GM12878 (cell line): ENCODE measurements at regions not wholly inside any gene's neighbourhood (a gene's known extent, or its start where the extent isn't known, plus 50 kb on each side); places are given as distances from the start of the nearest gene placed in this dataset.

Source experiments
- ATAC-seq: fragments of 200-7000 bp; cut with Tn5 transposase; 3 replicates; pipeline ENCODE4 v1.9.1; 2020; ENCODE audit warnings: mild to moderate bottlenecking, moderate library complexity
- BruUV-seq: library from RNA; stranded (reverse); fragments of 400-500 nt; replicated peaks from 2 replicates; lab custom pipeline; 2021; lab: Mats Ljungman, UMichigan
- CTCF ChIA-PET: fragments of 300-600 bp; sonication (Branson Sonifier 250); formaldehyde crosslinking; extraction: SDS; loops from one replicate; lab custom pipeline; 2021; ENCODE audit warnings: inconsistent platforms; lab: Yijun Ruan, JAX
- POLR2A ChIA-PET: fragments of 350-600 bp; formaldehyde crosslinking; extraction: SDS; loops from one replicate; lab custom pipeline; 2021; ENCODE audit warnings: inconsistent platforms; lab: Charles Lee
- RAD21 ChIA-PET: fragments of 300-600 bp; sonication (Branson Sonifier 250); formaldehyde crosslinking; loops from one replicate; lab custom pipeline; 2023; ENCODE audit warnings: antibody characterized with exemption; ENCODE audit not compliant: unreplicated experiment; lab: Charles Lee
- SMC1A ChIA-PET: fragments of 300-600 bp; sonication (Branson Sonifier 250); formaldehyde crosslinking; loops from one replicate; lab custom pipeline; 2023; ENCODE audit not compliant: unreplicated experiment, uncharacterized antibody; lab: Charles Lee
- DNase-seq: peaks from one replicate; pipeline ENCODE4 v3.0.0-alpha.2; 2011; ENCODE audit warnings: low read depth, low spot score
- FAIRE-seq: peaks from 3 replicates; lab custom pipeline; 2011; peaks lifted over from hg19 to GRCh38; lab: Jason Lieb, UNC
- H2AFZ ChIP-seq: 2 replicates; pipeline ENCODE4 v1.6.0; 2011; ENCODE audit warnings: low read depth, low read length, control low read depth; ENCODE audit not compliant: control insufficient read depth
- H3K27ac ChIP-seq: 2 replicates; pipeline ENCODE4 v1.5.1; 2011; ENCODE audit warnings: control low read depth; ENCODE audit not compliant: control insufficient read depth, insufficient read depth
- H3K27me3 ChIP-seq, 2 experiments: replicated peaks in 1 of 2; 2 replicates each; pipeline versions ENCODE4 v1.6.0 to v1.6.1; 2011; ENCODE audit warnings: low read length in 1 of 2; ENCODE audit not compliant: control insufficient read depth in 2 of 2, insufficient read depth in 2 of 2
- H3K36me3 ChIP-seq, 2 experiments: 2 replicates each; pipeline ENCODE4 v1.5.1; 2011; ENCODE audit warnings: low read length in 1 of 2; ENCODE audit not compliant: control insufficient read depth in 2 of 2, insufficient read depth in 2 of 2
- H3K4me1 ChIP-seq: 2 replicates; pipeline ENCODE4 v1.6.1; 2011; ENCODE audit warnings: mild to moderate bottlenecking, low read length, moderate library complexity, mixed read lengths; ENCODE audit not compliant: control insufficient read depth, insufficient read depth
- H3K4me2 ChIP-seq: 2 replicates; pipeline ENCODE4 v1.6.0; 2011; ENCODE audit warnings: control low read depth; ENCODE audit not compliant: control insufficient read depth, insufficient read depth
- H3K4me3 ChIP-seq: fragments of 200-600 bp; sonication (generic); 2 replicates; pipeline ENCODE4 v1.5.1; 2016
- H3K79me2 ChIP-seq: 2 replicates; pipeline ENCODE4 v1.6.0; 2011; ENCODE audit warnings: low read length; ENCODE audit not compliant: control insufficient read depth, insufficient read depth
- H3K9ac ChIP-seq: 2 replicates; pipeline ENCODE4 v1.8.0; 2011; ENCODE audit warnings: low read length, control low read depth, mixed read lengths; ENCODE audit not compliant: control insufficient read depth, insufficient read depth
- H3K9me3 ChIP-seq: replicated peaks from 3 replicates; pipeline ENCODE4 v1.5.1; 2011; ENCODE audit warnings: mild to moderate bottlenecking, low read length; ENCODE audit not compliant: control insufficient read depth, insufficient read depth
- H4K20me1 ChIP-seq: 2 replicates; pipeline ENCODE4 v1.6.0; 2011; ENCODE audit not compliant: control insufficient read depth, insufficient read depth
- ATF7 ChIP-seq: fragments of 450-650 bp; IDR thresholded peaks from 2 replicates; pipeline ENCODE4 v1.6.1; 2016; ENCODE audit warnings: low read depth, mild to moderate bottlenecking
- DPF2 ChIP-seq: fragments of 450-650 bp; IDR thresholded peaks from 2 replicates; pipeline ENCODE4 v1.6.1; 2017; ENCODE audit warnings: mild to moderate bottlenecking
- ETV6 ChIP-seq, 2 experiments: fragments of 450-650 bp in 1 of 2; IDR thresholded peaks in 1 of 2; conservative IDR thresholded peaks in 1 of 2; 2 replicates each; pipeline ENCODE4 v1.6.1; 2014; ENCODE audit warnings: antibody characterized with exemption in 1 of 2, borderline replicate concordance in 1 of 2, low read depth in 1 of 2, mild to moderate bottlenecking in 1 of 2, moderate library complexity in 1 of 2
- MEF2A ChIP-seq: IDR thresholded peaks from 2 replicates; pipeline ENCODE4 v1.6.1; 2011; ENCODE audit warnings: low read depth, mild to moderate bottlenecking, low read length, moderate library complexity; ENCODE audit not compliant: insufficient read depth
- MLLT1 ChIP-seq: fragments of 450-650 bp; IDR thresholded peaks from 2 replicates; pipeline ENCODE4 v1.6.1; 2016; ENCODE audit warnings: mild to moderate bottlenecking
- PKNOX1 ChIP-seq: fragments of 450-650 bp; IDR thresholded peaks from 2 replicates; pipeline ENCODE4 v1.6.1; 2016; ENCODE audit warnings: mild to moderate bottlenecking
- RAD21 ChIP-seq: IDR thresholded peaks from 2 replicates; pipeline ENCODE4 v1.6.1; 2011; ENCODE audit warnings: mild to moderate bottlenecking, low read depth, low read length, moderate library complexity; ENCODE audit not compliant: insufficient read depth
- TCF7 ChIP-seq: IDR thresholded peaks from 2 replicates; pipeline ENCODE4 v1.6.1; 2014; ENCODE audit warnings: antibody characterized with exemption, borderline replicate concordance
- WGBS: methylation state at CpG from one replicate; pipeline ENCODE4 v1.1.6; 2016; ENCODE audit warnings: low lambda C conversion rate; ENCODE audit not compliant: insufficient replicate concordance, insufficient coverage; ENCODE audit errors: missing lambda C conversion rate; 5-methylcytosine and 5-hydroxymethylcytosine counted together
- in situ Hi-C: fragments of 300-500 bp; cut with MboI; formaldehyde crosslinking; loops from 9 replicates; pipeline ENCODE4 v1.14.3; 2018; ENCODE audit warnings: mixed read lengths
- intact Hi-C: fragments of 100-400 bp; cut with micrococcal nuclease; formaldehyde crosslinking; loops from one replicate; pipeline ENCODE4 v1.14.2; 2022; ENCODE audit not compliant: unreplicated experiment

- TF ChIP-seq ETV6 (conservative IDR thresholded peaks at IDR 0.05 in 1 of 2, IDR thresholded peaks at IDR 0.05 in 1 of 2; ENCODE audit: borderline replicate concordance in 1 of 2, low read depth in 1 of 2), result no peak
- no peak for TF ChIP-seq TCF7
- no peak for TF ChIP-seq PKNOX1
- no peak for TF ChIP-seq RAD21
- TF ChIP-seq DPF2, result no peak
These were observed 125.6 kb downstream of the RPLP1 start (continued) for GRCh38 chr15:69578252-69578651.

GRCh38 chr15:69578787-69579583 is 126.4 kb downstream of the RPLP1 start:
- H3K9ac ChIP-seq, result no peak overlapping the region
- BruUV-seq, result no TSS peak
- H3K79me2 ChIP-seq, result no peaks in the 10 kb centered on the region
- intact Hi-C loops, result loop anchor here (5.0 to 10.0 kb wide), 4 partner anchors 146 to 908 kb away; no protein-coding TSS in a partner anchor
- H3K27me3 ChIP-seq, result peaks cover 0 to 5% of the 10 kb centered on the region in 2 experiments; a peak in 3 of 4 replicates
- DNase-seq (no peak), ATAC-seq (no peak), FAIRE-seq (no peak)
- H2AFZ ChIP-seq, result no peak overlapping the region
- no peak overlapping the region for H3K27ac ChIP-seq
- peaks cover 5% of the 10 kb centered on the region; the same call in 1 of the 2 replicates for H3K4me1 ChIP-seq
- in situ Hi-C loops, result no loop called here
- H3K9me3 ChIP-seq, result no peaks in the 10 kb centered on the region
- H3K4me2 ChIP-seq, result no peak overlapping the region
- CTCF ChIA-PET, result no interaction called here
- RAD21 ChIA-PET, result no interaction called here
- H4K20me1 ChIP-seq, result no peaks in the 10 kb centered on the region
- SMC1A ChIA-PET, result no interaction called here
- TF ChIP-seq MEF2A, result no peak
- TF ChIP-seq ATF7, result no peak
- no peak for TF ChIP-seq MLLT1
- no peaks in the 10 kb centered on the region for H3K36me3 ChIP-seq
- POLR2A ChIA-PET, result no interaction called here
- no peak overlapping the region for H3K4me3 ChIP-seq
- 26% methylated on average over 15 of the region's 15 CpGs for WGBS
